Esophagus squamous epithelium (tissue), 4 donors: ENCODE measurements at regions not wholly inside any gene's neighbourhood (a gene's known extent, or its start where the extent isn't known, plus 50 kb on each side); places are given as distances from the start of the nearest gene placed in this dataset.

ENCODE experiments used
- CTCF ChIP-seq, 6 experiments: fragments of 450-650 bp in 4 of 6; fragments of 200-600 bp in 2 of 6; sonication (generic) in 2 of 6; IDR thresholded peaks; one replicate each; pipeline ENCODE4 v1.5.1; 2016 to 2019; ENCODE audit warnings: antibody characterized with exemption in 6 of 6, mild to moderate bottlenecking in 4 of 6, moderate library complexity in 4 of 6
- POLR2A ChIP-seq, 4 donors: fragments of 450-650 bp; IDR thresholded peaks; one replicate each; pipeline ENCODE4 v1.6.1; 2017; ENCODE audit warnings: antibody characterized with exemption in 4 of 4, mild to moderate bottlenecking in 4 of 4, moderate library complexity in 3 of 4

- TF ChIP-seq CTCF (IDR thresholded peaks at IDR 0.05) (no peak), POLR2A (IDR thresholded peaks at IDR 0.05) (no peak)
Observed at GRCh38 chr14:49105956-49106355, 480.2 kb downstream of the RPS29 start.
